AG10803 (cell line): ENCODE measurements at regions not wholly inside any gene's neighbourhood (a gene's known extent, or its start where the extent isn't known, plus 50 kb on each side); places are given as distances from the start of the nearest gene placed in this dataset.

Experiments
- DNase-seq: peaks from one replicate; pipeline ENCODE4 v3.0.0; 2010; ENCODE audit warnings: low read depth
- H3K4me3 ChIP-seq: 2 replicates; pipeline ENCODE4 v1.5.1; 2011; ENCODE audit warnings: mild to moderate bottlenecking, low read length, control low read depth
- TF ChIP-seq, protein P1 (sequence below): conservative IDR thresholded peaks from 2 replicates; pipeline ENCODE4 v1.5.1; 2011; ENCODE audit warnings: mild to moderate bottlenecking, low read length, control low read depth, inconsistent platforms

DNA sequence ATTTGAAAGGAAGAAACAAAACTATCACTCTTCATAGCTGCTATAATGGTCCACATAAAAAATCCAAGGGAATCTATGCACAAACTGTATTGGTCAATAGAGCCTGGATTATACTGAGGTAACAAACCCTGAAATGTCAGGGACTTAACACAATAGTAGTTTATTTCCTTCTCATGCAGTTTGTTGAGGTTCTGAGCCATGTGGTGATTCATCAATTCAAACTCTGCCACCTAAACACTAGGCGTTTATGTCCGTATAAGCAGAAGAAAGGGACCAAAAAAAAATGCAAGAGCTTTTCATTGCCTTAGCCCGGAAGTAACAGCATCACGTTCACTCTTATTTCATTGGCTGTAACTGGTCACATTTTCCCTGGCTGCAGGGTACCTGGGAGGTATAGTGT is 464.7 kb downstream of the ZSWIM6 start:
- DNase-seq, result no peak
- TF ChIP-seq, protein P1, sequence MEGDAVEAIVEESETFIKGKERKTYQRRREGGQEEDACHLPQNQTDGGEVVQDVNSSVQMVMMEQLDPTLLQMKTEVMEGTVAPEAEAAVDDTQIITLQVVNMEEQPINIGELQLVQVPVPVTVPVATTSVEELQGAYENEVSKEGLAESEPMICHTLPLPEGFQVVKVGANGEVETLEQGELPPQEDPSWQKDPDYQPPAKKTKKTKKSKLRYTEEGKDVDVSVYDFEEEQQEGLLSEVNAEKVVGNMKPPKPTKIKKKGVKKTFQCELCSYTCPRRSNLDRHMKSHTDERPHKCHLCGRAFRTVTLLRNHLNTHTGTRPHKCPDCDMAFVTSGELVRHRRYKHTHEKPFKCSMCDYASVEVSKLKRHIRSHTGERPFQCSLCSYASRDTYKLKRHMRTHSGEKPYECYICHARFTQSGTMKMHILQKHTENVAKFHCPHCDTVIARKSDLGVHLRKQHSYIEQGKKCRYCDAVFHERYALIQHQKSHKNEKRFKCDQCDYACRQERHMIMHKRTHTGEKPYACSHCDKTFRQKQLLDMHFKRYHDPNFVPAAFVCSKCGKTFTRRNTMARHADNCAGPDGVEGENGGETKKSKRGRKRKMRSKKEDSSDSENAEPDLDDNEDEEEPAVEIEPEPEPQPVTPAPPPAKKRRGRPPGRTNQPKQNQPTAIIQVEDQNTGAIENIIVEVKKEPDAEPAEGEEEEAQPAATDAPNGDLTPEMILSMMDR, result no peak
- no peak overlapping the region for H3K4me3 ChIP-seq

DNA sequence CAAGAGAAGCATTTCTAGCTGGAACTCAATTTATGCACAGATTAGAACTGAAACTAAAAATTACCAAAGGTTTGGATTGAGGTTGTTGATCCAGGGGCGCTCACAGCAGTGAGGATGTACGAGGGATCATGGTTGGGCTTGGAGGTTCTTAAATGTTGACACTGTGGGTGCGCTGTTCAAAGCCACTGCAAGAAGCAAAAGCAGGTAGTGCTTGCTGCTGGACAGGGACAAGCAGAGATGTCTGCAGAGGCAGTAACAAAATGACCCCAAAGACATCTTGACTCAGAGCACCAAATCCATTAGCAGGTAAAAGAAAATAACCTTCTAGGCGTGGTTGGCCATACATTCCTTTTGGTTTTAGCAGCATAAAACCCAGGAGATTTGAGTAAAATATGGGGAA is 468.4 kb downstream of the ZSWIM6 start:
- H3K4me3 ChIP-seq, result no peak overlapping the region
- no peak for DNase-seq
- TF ChIP-seq, protein P1, result no peak

GRCh38 chr5:61801174-61801573 is 469.1 kb downstream of the ZSWIM6 start:
- no peak for DNase-seq
- no peak overlapping the region for H3K4me3 ChIP-seq
- TF ChIP-seq, protein P1, result no peak

DNA sequence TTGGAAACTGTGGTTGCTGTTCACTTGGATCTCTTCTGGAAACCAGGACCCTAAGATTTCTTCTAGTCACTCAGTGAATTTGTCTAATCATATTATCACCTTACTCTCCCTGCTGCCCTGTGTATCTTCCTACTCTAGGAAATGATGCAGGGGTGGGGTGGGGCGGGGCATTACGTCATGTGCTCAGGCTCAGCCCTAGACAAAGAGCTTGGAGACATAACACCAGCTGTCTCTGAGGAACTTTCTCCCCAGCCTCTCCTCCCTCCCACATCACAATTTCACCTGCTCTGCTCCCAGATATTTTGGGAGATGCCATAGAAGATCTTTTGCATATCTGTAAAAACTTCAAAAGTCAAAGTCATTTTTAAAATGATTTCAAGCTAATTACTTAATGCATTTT is 470.4 kb downstream of the ZSWIM6 start:
- no peak overlapping the region for H3K4me3 ChIP-seq
- DNase-seq, result no peak
- TF ChIP-seq, protein P1, result no peak

- TF ChIP-seq, protein P1, result no peak
- no peak overlapping the region for H3K4me3 ChIP-seq
- peak; percentile 59 for DNase-seq
Observed at GRCh38 chr5:61805101-61805500, 473.0 kb downstream of the ZSWIM6 start.

GRCh38 chr5:61806491-61807020 is 474.5 kb downstream of the ZSWIM6 start:
- TF ChIP-seq, protein P1, result no peak
- no peak for DNase-seq
- H3K4me3 ChIP-seq, result no peak overlapping the region

DNA sequence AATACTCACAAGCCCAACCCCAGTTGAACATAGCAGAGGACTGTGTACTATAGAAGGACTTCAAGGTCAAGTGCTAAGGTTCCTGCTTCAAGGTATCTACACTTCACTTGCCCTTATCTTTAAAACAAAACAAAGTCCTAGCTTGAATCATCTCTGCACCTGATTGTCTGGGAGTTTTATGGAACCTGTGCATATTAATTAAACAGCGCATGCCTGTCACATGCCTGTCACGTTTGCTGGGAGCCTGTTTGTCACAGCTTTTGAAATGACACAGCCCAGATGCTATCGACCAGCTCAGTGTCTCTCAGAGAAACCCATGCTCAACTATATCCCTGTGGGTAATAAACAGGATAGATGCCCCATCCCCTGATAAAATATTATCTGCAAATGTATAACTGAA is 476.0 kb downstream of the ZSWIM6 start:
- H3K4me3 ChIP-seq, result no peak overlapping the region
- DNase-seq, result no peak
- TF ChIP-seq, protein P1, result no peak
